DMS 273 treated with DMSO at 0.1 percent for 48 hours (cell line): ENCODE measurements at regions not wholly inside any gene's neighbourhood (a gene's known extent, or its start where the extent isn't known, plus 50 kb on each side); places are given as distances from the start of the nearest gene placed in this dataset.
"Not testable (repeated sequence)": the region's sequence is repeated elsewhere in the genome, so short reads cannot be mapped to it uniquely, and the experiment has no call there.

Experiments
- DNase-seq: peaks from one replicate; lab custom pipeline; 2025; lab: John Stamatoyannopoulos, UW

DNA sequence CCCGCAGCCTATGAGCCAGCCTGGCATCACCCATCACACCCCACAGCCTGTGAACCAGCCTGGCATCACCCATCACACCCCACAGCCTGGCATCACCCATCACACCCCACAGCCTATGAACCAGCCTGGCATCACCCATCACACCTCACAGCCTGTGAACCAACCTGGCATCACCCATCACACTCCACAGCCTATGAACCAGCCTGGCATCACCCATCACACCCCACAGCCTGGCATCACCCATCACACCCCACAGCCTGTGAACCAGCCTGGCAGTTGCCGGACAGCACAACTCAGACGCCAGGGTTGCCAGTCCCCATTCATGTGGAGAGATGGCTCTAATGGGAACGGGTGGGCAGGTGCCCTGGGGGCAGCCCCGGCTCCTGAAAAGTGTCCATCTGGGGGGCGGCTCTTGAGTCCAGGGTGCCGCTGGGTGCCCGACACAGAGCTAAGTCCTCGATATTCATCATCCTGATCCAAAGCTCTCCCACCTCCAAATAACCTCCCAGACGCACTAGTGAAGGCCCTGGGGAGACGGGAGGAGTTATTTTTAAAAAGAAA is 116.9 kb upstream of the AFDN start:
- DNase-seq, result not testable (repeated sequence)

GRCh38 chr6:167710363-167710920 is 116.3 kb upstream of the AFDN start:
- no peak for DNase-seq

DNA sequence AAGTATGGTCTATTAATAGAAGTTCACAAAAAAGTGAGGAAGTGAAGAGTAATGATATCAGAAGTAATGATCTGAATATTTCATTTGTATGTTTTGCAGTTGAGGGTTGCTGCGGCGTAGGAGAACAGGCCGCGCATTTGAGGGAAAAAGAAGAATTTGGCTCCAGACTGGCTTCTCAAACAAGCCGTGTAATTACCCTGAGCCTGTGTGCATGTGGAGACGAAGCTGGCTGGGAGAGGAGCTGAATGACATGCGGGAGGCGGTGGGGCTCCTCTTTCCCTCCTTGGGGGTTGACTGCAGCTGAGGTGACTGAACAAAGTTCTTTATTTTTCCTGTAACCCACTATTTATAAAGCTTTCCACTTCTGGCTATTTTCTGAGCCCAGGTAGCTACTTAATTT is 115.5 kb upstream of the AFDN start:
- no peak for DNase-seq

DNA sequence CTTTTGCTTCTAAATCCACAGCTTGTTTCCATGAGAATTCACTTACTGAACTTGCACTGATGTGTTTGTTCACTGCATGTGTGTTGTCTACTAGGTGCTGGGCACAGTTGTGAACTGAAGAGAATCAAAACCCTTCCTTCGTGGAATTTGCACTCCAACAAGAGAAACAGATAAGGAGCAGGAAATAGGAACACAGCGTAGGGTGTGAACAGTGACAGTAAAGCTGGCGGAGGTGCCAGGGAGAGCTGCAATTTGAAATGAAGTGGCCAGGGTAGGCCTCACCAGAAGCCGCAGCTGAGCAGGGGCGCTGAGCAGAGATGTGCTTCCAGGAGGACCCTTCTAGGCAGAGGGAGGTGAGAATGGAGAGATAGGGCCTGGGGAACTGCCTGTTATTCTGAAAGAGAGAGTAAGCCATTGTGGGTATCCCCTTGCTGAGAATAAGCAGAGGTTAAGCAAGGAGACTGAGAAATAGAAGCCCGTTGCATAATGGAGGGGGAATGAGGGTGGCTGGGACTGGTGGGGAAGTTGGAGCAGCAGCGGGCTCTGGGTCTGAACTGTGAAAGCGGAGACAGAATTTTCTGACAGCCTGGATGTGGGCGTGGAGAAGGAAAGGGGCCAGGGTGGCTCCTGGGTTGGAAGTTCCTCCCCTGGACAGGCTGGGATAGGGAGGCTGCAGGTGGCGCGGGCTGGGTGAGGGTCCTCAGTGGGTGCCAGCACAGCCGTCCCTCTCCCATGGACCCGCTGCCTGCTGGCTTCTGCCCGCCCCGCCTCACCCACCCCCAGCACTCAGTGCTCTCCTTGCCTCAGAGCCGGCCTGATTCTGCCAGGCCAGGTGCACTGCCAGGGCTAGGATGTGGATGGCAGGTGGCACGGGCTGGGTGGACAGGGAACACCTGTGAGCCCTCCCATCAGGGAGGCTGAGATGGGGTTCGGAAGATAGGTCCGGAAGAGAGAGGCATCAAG is 114.7 kb upstream of the AFDN start:
- no peak for DNase-seq

DNA sequence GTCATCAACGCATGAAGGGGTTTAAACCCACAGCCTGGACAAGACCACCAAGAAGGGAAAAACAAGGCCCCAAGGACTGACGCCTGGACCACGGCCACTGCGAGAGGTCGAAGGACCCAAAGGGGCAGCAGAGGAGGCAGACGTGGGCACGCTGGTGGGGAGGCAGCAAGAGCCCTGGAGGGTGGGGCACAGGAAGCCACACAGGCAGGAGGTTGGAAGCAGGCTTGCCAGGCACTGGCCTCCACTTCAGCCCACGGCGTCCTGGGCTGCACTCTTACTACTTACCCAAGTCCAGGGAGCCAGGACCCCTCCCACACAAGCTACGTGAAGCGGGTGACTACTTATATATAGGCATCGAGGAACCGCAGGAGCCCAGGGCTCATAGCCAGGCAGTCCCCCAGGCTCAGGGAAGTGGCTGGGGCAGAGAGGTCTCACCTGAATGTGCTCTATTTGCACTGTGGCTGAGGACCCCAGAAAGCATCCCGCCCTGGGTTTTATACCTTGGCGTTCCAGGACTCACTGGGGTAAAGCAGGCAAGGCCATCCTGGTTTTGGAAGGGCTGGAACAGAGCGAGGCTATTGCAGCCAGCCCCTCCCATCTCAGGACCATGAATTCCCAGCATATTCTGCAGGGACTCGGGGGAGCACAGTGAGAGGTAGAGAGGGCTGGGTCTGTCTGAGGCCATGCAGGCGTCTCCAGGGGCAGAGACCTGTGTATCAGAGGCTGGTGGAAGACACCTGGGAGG is 113.8 kb upstream of the AFDN start:
- DNase-seq, result no peak

- no peak for DNase-seq
Measured at GRCh38 chr6:167714152-167714551, 112.6 kb upstream of the AFDN start.

DNA sequence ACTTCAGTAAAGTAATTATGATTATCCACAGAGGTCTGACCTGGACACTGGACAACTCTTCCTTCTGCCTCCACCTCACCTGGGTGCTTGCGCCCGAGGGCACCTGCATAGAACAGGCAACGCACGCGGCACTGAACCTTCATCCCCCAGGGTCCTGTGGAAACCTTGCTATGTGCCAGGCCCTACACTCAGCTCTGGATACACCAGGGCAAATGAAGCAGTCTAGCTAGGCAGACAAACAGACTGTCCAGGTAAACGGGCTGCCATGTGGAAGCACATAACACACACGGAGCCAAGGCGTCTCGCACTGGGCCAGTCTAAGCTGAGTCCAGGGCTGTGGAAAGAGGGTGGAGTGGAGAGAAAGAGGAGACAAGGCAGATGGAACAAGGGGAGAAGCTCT is 109.3 kb upstream of the AFDN start:
- no peak for DNase-seq

GRCh38 chr6:167717867-167718266 is 108.8 kb upstream of the AFDN start:
- no peak for DNase-seq

- DNase-seq, result no peak
Measured at GRCh38 chr6:167719920-167720319, 106.8 kb upstream of the AFDN start.

GRCh38 chr6:167720456-167721285 is 106.0 kb upstream of the AFDN start:
- no peak for DNase-seq

DNA sequence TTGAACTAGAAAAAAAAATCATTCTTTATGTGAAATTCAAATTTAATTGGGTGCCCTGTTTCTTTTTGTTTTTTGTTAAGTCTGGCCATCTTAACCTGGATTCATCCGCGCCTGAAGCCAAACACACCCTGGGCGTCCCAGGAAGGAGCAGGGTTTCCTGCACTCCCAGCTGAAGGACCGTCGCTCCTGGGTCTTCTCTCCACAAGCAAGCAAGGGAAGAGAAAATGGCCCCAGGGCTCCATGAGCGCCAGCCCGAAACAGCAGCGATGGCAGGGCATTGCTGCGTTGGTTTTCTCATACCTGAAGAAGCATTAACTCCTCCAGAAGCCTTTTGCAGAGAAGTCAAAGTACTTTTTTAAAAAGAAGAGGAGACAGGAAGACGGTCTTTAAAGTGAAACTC is 105.4 kb upstream of the AFDN start:
- DNase-seq, result no peak

DNA sequence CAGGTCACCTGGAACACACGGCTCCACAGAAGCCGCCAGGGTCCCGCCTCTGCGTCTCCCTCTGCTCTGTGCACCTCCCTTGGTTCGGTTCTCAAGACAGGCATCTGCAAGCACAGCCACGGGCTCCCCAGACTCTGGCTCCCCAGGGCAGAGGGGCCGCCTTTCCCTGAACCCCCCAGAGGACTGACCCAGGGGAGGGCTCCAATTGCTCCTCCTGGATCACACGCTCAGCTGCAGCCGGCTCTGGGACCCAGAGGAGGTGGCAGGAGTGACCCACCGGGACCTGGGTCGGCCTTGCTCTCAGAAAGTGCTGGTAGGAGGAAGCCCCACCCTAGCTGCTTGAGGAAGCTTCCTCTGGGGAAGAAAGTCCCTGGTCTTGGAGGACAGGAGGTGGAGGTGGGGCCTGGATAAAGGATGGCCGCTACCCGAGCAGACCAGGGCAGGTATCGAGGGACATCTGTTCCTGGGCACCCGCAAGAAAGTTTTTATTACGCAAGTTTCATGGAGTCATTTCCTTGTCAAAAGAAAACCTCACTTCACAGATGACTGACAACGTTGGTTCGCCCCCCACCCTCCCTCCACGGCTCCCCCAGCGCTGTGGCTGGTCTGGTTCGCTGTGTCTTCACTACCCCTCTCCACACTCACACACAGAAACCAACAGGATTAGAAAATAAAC is 103.9 kb upstream of the AFDN start:
- DNase-seq, result no peak

DNA sequence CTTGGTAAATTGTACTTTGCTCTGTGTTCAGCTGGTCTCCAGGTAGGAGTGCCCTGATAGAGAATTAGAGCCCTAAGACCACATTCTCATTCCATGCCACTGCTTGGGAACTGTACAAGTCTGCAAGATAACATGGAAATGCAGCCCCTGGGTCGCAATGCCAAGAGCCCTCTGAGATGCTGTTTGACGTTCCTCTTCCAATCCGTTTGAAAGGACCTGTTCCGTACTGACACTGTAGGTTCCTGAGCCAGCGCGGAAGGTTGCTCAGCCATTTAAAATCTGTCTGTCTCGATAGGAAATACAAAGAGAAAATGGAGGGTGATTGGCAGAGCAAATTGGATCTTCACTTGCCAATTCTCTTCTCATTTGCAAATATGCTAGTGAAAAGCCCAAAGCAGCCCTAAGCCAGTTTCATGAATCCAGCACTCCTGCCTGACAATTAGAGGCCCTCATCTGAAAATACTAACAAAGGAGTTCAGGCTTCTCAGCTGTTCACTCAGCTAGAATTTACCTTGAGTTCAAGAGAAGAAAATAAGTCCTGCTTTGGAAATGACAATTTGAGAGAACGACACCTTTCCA is 100.6 kb upstream of the AFDN start:
- no peak for DNase-seq

GRCh38 chr6:167730441-167730840 is 96.3 kb upstream of the AFDN start:
- no peak for DNase-seq

DNA sequence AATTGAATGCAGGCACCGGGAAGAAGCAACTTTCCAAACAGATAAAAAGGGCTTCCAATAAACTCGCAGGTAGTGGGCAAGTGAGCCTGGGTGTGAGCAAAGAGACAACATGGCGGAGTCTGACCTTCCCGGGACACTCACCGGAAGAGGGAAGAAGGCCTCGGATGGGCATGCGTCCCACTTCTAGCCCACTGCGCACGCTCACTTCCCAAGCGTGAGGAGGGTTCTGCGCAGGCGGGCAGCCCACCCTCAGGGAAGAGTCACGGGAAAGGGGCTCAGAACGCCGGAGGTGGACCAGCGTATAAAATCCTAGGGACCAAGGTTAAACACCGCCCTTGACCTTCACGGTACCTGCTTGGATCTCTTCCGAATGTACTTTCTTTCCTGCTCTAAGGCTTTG is 95.5 kb upstream of the AFDN start:
- DNase-seq, result no peak

DNA sequence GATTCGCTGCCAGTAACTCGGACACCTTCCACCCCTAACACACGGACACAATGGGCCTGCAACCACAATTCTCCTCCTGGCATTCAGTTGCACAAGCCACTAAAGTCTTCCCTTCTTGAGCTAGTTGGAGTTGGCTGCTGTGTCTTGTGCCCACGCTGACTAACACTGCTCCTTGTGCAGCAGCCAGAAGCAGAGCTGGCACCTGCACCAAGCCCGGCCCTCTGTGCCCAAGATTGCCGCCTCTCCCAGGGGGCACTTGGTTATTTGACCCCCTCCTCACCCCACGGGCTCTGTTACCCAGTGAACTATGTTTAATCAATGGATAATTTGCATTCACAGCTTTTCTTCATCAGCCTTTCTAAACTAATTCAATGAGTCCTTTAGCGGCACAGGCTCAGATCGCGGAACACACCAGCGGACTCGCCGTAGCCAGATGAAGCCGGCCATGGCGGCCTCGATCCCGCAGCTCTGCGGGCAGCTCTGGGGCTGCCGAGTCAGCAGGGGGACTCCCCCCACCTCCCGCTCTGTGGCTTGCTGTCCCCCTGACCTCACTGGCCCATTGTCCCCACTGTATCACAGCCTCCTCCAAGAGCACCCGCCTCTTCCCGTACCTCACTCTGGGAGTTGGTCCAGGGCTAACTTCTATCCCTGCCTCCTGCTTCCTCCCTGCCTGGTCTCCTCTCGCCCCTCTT is 94.8 kb upstream of the AFDN start:
- DNase-seq, result no peak

DNA sequence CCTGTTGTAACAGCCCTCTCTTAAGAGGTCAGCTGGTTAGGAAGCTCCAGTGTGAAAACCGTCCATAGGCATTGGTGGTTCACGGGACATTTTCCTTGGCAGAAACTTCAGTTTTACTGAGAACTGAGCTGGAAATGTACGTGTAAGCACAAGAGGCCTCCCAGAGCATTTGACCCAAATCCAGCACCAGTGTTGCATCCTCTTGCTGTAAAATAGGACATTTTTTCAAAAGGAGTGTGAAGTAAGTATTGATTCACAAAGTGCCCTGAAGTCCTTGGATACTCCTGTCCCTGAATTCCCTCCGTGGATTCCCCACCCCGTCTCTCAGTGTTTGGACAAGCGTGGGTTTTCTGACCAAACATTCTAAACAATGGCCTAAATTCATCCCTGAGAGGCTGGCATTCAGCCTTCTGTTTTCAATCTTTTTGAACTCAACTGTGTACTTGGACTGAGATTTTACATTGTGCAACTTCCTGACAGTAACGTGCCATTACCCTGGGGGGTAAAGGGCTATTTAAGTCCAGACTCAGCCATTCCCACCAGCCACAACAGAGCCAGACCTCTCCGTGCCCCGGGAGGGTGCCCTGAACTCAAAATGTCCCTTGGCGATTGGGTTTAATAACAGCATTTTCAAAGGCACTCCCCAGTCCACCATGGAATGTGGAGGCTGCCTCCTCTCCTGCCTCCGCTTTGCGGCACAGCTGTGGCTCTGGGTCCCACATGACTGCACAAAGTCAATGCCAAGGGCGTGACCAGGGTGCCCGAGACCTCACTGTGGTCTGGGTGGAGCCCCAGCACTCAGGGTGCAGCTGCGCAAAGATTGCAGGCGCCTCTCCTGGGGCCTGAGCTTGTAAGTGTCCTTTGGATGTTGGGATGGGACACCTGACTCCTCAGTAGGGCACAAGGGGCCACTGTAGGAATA is 92.7 kb upstream of the AFDN start:
- no peak for DNase-seq

DNA sequence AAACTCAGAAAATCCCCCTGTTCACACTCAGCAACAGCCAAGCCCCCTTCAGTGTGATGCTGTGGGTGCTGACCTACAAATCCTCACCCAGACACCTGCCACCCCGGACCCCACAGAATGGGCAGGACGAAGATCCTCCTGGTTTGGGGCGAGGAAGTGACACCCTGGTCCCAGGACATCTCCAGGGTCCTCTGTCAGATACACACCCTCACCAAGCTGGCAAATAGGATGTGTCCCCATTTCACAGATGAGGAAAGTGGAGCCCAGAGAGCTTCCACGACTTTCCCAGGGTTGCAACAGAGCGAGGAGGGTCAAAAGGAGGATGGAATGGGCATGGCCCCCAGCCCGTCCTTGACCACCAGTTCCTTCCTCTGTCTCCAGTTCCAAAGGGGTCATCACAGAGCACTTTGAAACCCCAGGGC is 92.0 kb upstream of the AFDN start:
- no peak for DNase-seq
